Fibroblast of pulmonary artery (primary cell): ENCODE measurements at regions not wholly inside any gene's neighbourhood (a gene's known extent, or its start where the extent isn't known, plus 50 kb on each side); places are given as distances from the start of the nearest gene placed in this dataset.
"Not testable (repeated sequence)": the region's sequence is repeated elsewhere in the genome, so short reads cannot be mapped to it uniquely, and the experiment has no call there.

Source experiments
- DNase-seq: peaks from one replicate; pipeline ENCODE4 v3.0.0-alpha.2; 2010; ENCODE audit warnings: low read depth
- H3K4me3 ChIP-seq: replicated peaks from 2 replicates; pipeline ENCODE4 v1.5.1; 2011; ENCODE audit warnings: low read depth, mild to moderate bottlenecking, control low read depth, low read length, moderate library complexity
- CTCF ChIP-seq: IDR thresholded peaks from 2 replicates; pipeline ENCODE4 v1.5.1; 2011; ENCODE audit warnings: mild to moderate bottlenecking, control low read depth, low read length, inconsistent platforms; ENCODE audit errors: missing control alignments

GRCh38 chr3:156036258-156037053 lies 83.9 kb upstream of the KCNAB1 start:
- TF ChIP-seq CTCF = no peak

GRCh38 chr3:156037356-156037755 lies 83.0 kb upstream of the KCNAB1 start:
- no peak overlapping the region for H3K4me3 ChIP-seq

More at GRCh38 chr3:156036258-156037053, 83.9 kb upstream of the KCNAB1 start:
- H3K4me3 ChIP-seq = no peak overlapping the region
- DNase-seq = no peak

GRCh38 chr3:156038869-156039268 lies 81.5 kb upstream of the KCNAB1 start:
- no peak overlapping the region for H3K4me3 ChIP-seq
- TF ChIP-seq CTCF = no peak
- peak; percentile 24 for DNase-seq

More at GRCh38 chr3:156037356-156037755, 83.0 kb upstream of the KCNAB1 start:
- TF ChIP-seq CTCF = no peak
- DNase-seq = peak; percentile 8

- DNase-seq = no peak
- TF ChIP-seq CTCF = no peak
- no peak overlapping the region for H3K4me3 ChIP-seq
Measured at GRCh38 chr3:156040041-156040440, 80.3 kb upstream of the KCNAB1 start.

GRCh38 chr3:156041216-156041841 lies 79.0 kb upstream of the KCNAB1 start:
- DNase-seq = not testable (repeated sequence)

GRCh38 chr3:156041856-156042255 lies 78.5 kb upstream of the KCNAB1 start:
- not testable (repeated sequence) for H3K4me3 ChIP-seq, DNase-seq

More at GRCh38 chr3:156041216-156041841, 79.0 kb upstream of the KCNAB1 start:
- H3K4me3 ChIP-seq = not testable (repeated sequence)

GRCh38 chr3:156043832-156044633 lies 76.3 kb upstream of the KCNAB1 start:
- peak; percentile 35 for DNase-seq

More at GRCh38 chr3:156043832-156044633, 76.3 kb upstream of the KCNAB1 start:
- peak; percentile 49 for TF ChIP-seq CTCF
- not testable (repeated sequence) for H3K4me3 ChIP-seq
